ENCODE measurements at regions not wholly inside any gene's neighbourhood (a gene's known extent, or its start where the extent isn't known, plus 50 kb on each side); places are given as distances from the start of the nearest gene placed in this dataset.

DNA sequence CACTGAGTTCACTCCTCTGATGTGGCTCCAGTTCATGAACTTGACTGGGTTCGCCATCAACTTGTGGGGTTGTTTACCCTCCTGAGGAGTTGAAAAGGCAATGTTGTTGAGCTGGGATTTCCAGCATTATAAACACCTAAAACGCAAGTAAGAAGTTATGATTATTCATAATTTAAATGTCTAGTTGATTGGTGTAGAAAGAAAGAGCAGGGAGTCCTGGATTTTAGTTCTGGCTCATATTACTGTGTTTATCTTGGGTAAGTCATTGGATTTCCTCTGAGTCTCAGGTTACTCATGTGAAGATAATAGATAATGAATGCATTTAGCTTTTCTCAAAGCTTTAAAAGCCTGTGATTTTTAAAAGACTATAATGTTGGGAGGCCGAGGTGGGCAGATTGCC is 438.0 kb upstream of the CDH20 start:
- TF ChIP-seq, protein P1, sequence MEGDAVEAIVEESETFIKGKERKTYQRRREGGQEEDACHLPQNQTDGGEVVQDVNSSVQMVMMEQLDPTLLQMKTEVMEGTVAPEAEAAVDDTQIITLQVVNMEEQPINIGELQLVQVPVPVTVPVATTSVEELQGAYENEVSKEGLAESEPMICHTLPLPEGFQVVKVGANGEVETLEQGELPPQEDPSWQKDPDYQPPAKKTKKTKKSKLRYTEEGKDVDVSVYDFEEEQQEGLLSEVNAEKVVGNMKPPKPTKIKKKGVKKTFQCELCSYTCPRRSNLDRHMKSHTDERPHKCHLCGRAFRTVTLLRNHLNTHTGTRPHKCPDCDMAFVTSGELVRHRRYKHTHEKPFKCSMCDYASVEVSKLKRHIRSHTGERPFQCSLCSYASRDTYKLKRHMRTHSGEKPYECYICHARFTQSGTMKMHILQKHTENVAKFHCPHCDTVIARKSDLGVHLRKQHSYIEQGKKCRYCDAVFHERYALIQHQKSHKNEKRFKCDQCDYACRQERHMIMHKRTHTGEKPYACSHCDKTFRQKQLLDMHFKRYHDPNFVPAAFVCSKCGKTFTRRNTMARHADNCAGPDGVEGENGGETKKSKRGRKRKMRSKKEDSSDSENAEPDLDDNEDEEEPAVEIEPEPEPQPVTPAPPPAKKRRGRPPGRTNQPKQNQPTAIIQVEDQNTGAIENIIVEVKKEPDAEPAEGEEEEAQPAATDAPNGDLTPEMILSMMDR (conservative IDR thresholded peaks at IDR 0.05 in 1 of 2, IDR thresholded peaks at IDR 0.05 in 1 of 2; ENCODE audit: low read depth in 1 of 2, low read length in 2 of 2): no peak
- TF ChIP-seq EZH2 (IDR thresholded peaks at IDR 0.05; ENCODE audit: low read length, missing control alignments): no peak

All from fibroblast of lung (primary cell).